ENCODE measurements at regions not wholly inside any gene's neighbourhood (a gene's known extent, or its start where the extent isn't known, plus 50 kb on each side); places are given as distances from the start of the nearest gene placed in this dataset.

GRCh38 chr6:85005494-85005893 lies 241.1 kb upstream of the TBX18 start:
- TF ChIP-seq TAF1 (IDR thresholded peaks at IDR 0.05; ENCODE audit: borderline replicate concordance, low read depth, low read length) (no peak), POLR2A (IDR thresholded peaks at IDR 0.05; ENCODE audit: low read depth, low read length) (no peak), POLR2AphosphoS5 (IDR thresholded peaks at IDR 0.05; ENCODE audit: low read depth, low read length) (no peak)

All from GM12892 (cell line).